GM12878 (cell line): ENCODE measurements at regions not wholly inside any gene's neighbourhood (a gene's known extent, or its start where the extent isn't known, plus 50 kb on each side); places are given as distances from the start of the nearest gene placed in this dataset.

Experiments
- ATAC-seq: fragments of 200-7000 bp; cut with Tn5 transposase; 3 replicates; pipeline ENCODE4 v1.9.1; 2020; ENCODE audit warnings: mild to moderate bottlenecking, moderate library complexity
- BruUV-seq: library from RNA; stranded (reverse); fragments of 400-500 nt; replicated peaks from 2 replicates; lab custom pipeline; 2021; lab: Mats Ljungman, UMichigan
- CTCF ChIA-PET: fragments of 300-600 bp; sonication (Branson Sonifier 250); formaldehyde crosslinking; extraction: SDS; loops from one replicate; lab custom pipeline; 2021; ENCODE audit warnings: inconsistent platforms; lab: Yijun Ruan, JAX
- POLR2A ChIA-PET: fragments of 350-600 bp; formaldehyde crosslinking; extraction: SDS; loops from one replicate; lab custom pipeline; 2021; ENCODE audit warnings: inconsistent platforms; lab: Charles Lee
- RAD21 ChIA-PET: fragments of 300-600 bp; sonication (Branson Sonifier 250); formaldehyde crosslinking; loops from one replicate; lab custom pipeline; 2023; ENCODE audit warnings: antibody characterized with exemption; ENCODE audit not compliant: unreplicated experiment; lab: Charles Lee
- SMC1A ChIA-PET: fragments of 300-600 bp; sonication (Branson Sonifier 250); formaldehyde crosslinking; loops from one replicate; lab custom pipeline; 2023; ENCODE audit not compliant: unreplicated experiment, uncharacterized antibody; lab: Charles Lee
- DNase-seq: peaks from one replicate; pipeline ENCODE4 v3.0.0-alpha.2; 2011; ENCODE audit warnings: low read depth, low spot score
- FAIRE-seq: peaks from 3 replicates; lab custom pipeline; 2011; peaks lifted over from hg19 to GRCh38; lab: Jason Lieb, UNC
- H2AFZ ChIP-seq: 2 replicates; pipeline ENCODE4 v1.6.0; 2011; ENCODE audit warnings: low read depth, low read length, control low read depth; ENCODE audit not compliant: control insufficient read depth
- H3K27ac ChIP-seq: 2 replicates; pipeline ENCODE4 v1.5.1; 2011; ENCODE audit warnings: control low read depth; ENCODE audit not compliant: control insufficient read depth, insufficient read depth
- H3K27me3 ChIP-seq, 2 experiments: replicated peaks in 1 of 2; 2 replicates each; pipeline versions ENCODE4 v1.6.0 to v1.6.1; 2011; ENCODE audit warnings: low read length in 1 of 2; ENCODE audit not compliant: control insufficient read depth in 2 of 2, insufficient read depth in 2 of 2
- H3K36me3 ChIP-seq, 2 experiments: 2 replicates each; pipeline ENCODE4 v1.5.1; 2011; ENCODE audit warnings: low read length in 1 of 2; ENCODE audit not compliant: control insufficient read depth in 2 of 2, insufficient read depth in 2 of 2
- H3K4me1 ChIP-seq: 2 replicates; pipeline ENCODE4 v1.6.1; 2011; ENCODE audit warnings: mild to moderate bottlenecking, low read length, moderate library complexity, mixed read lengths; ENCODE audit not compliant: control insufficient read depth, insufficient read depth
- H3K4me2 ChIP-seq: 2 replicates; pipeline ENCODE4 v1.6.0; 2011; ENCODE audit warnings: control low read depth; ENCODE audit not compliant: control insufficient read depth, insufficient read depth
- H3K4me3 ChIP-seq: fragments of 200-600 bp; sonication (generic); 2 replicates; pipeline ENCODE4 v1.5.1; 2016
- H3K79me2 ChIP-seq: 2 replicates; pipeline ENCODE4 v1.6.0; 2011; ENCODE audit warnings: low read length; ENCODE audit not compliant: control insufficient read depth, insufficient read depth
- H3K9ac ChIP-seq: 2 replicates; pipeline ENCODE4 v1.8.0; 2011; ENCODE audit warnings: low read length, control low read depth, mixed read lengths; ENCODE audit not compliant: control insufficient read depth, insufficient read depth
- H3K9me3 ChIP-seq: replicated peaks from 3 replicates; pipeline ENCODE4 v1.5.1; 2011; ENCODE audit warnings: mild to moderate bottlenecking, low read length; ENCODE audit not compliant: control insufficient read depth, insufficient read depth
- H4K20me1 ChIP-seq: 2 replicates; pipeline ENCODE4 v1.6.0; 2011; ENCODE audit not compliant: control insufficient read depth, insufficient read depth
- BMI1 ChIP-seq: fragments of 450-650 bp; IDR thresholded peaks from 2 replicates; pipeline ENCODE4 v1.6.1; 2016; ENCODE audit warnings: mild to moderate bottlenecking, moderate library complexity, borderline replicate concordance
- CHD4 ChIP-seq: fragments of 200-600 bp; sonication (generic); IDR thresholded peaks from 2 replicates; pipeline ENCODE4 v1.6.1; 2016; ENCODE audit warnings: mild to moderate bottlenecking
- DPF2 ChIP-seq: fragments of 450-650 bp; IDR thresholded peaks from 2 replicates; pipeline ENCODE4 v1.6.1; 2017; ENCODE audit warnings: mild to moderate bottlenecking
- GATAD2B ChIP-seq: fragments of 450-650 bp; conservative IDR thresholded peaks from 2 replicates; pipeline ENCODE4 v1.6.1; 2017; ENCODE audit warnings: low read depth, mild to moderate bottlenecking, moderate library complexity
- HDAC2 ChIP-seq: fragments of 200-600 bp; sonication (generic); IDR thresholded peaks from 2 replicates; pipeline ENCODE4 v1.6.1; 2017
- HDGF ChIP-seq: fragments of 450-650 bp; IDR thresholded peaks from 2 replicates; pipeline ENCODE4 v1.6.1; 2016; ENCODE audit warnings: antibody characterized with exemption
- JUNB ChIP-seq: IDR thresholded peaks from 2 replicates; pipeline ENCODE4 v1.6.1; 2016; ENCODE audit warnings: antibody characterized with exemption, mild to moderate bottlenecking
- JUND ChIP-seq: IDR thresholded peaks from 2 replicates; pipeline ENCODE4 v1.6.1; 2012; ENCODE audit warnings: low read depth, mild to moderate bottlenecking, low read length, improper control_type of control experiment, moderate library complexity
- LARP7 ChIP-seq: fragments of 450-650 bp; IDR thresholded peaks from 2 replicates; pipeline ENCODE4 v1.6.1; 2017; ENCODE audit warnings: mild to moderate bottlenecking
- MTA2 ChIP-seq: fragments of 450-650 bp; IDR thresholded peaks from 2 replicates; pipeline ENCODE4 v1.6.1; 2016; ENCODE audit warnings: low read depth, mild to moderate bottlenecking, moderate library complexity
- NRF1 ChIP-seq: conservative IDR thresholded peaks from 2 replicates; pipeline ENCODE4 v1.6.1; 2011; ENCODE audit warnings: mild to moderate bottlenecking, low read depth, low read length, improper control_type of control experiment
- POLR2A ChIP-seq: IDR thresholded peaks from 2 replicates; pipeline ENCODE4 v1.6.1; 2011; ENCODE audit warnings: low read depth, mild to moderate bottlenecking, low read length
- POU2F2 ChIP-seq: IDR thresholded peaks from 3 replicates; pipeline ENCODE4 v1.6.1; 2011; ENCODE audit warnings: low read depth, mild to moderate bottlenecking, low read length, borderline replicate concordance
- RB1 ChIP-seq: fragments of 450-650 bp; formaldehyde crosslinking; IDR thresholded peaks from 2 replicates; pipeline ENCODE4 v1.6.1; 2017; ENCODE audit warnings: mild to moderate bottlenecking, borderline replicate concordance
- SMAD1 ChIP-seq: fragments of 450-650 bp; IDR thresholded peaks from 2 replicates; pipeline ENCODE4 v1.6.1; 2018; ENCODE audit warnings: mild to moderate bottlenecking, low read depth; ENCODE audit not compliant: partially characterized antibody
- SREBF2 ChIP-seq: IDR thresholded peaks from 2 replicates; pipeline ENCODE4 v1.6.1; 2012; ENCODE audit warnings: mild to moderate bottlenecking, low read length
- TCF3 ChIP-seq: IDR thresholded peaks from 2 replicates; pipeline ENCODE4 v1.6.1; 2012; ENCODE audit warnings: low read depth, mild to moderate bottlenecking, low read length, borderline replicate concordance; ENCODE audit not compliant: insufficient read depth
- ZNF384 ChIP-seq: IDR thresholded peaks from 2 replicates; pipeline ENCODE4 v1.6.1; 2012; ENCODE audit warnings: low read depth, mild to moderate bottlenecking, low read length, improper control_type of control experiment, borderline replicate concordance
- in situ Hi-C: fragments of 300-500 bp; cut with MboI; formaldehyde crosslinking; loops from 9 replicates; pipeline ENCODE4 v1.14.3; 2018; ENCODE audit warnings: mixed read lengths
- intact Hi-C: fragments of 100-400 bp; cut with micrococcal nuclease; formaldehyde crosslinking; loops from one replicate; pipeline ENCODE4 v1.14.2; 2022; ENCODE audit not compliant: unreplicated experiment
- TF ChIP-seq, protein P1 (sequence below): fragments of 450-650 bp; IDR thresholded peaks from 2 replicates; pipeline ENCODE4 v1.6.1; 2017; ENCODE audit warnings: mild to moderate bottlenecking
- TF ChIP-seq, protein P2 (sequence below): fragments of 450-650 bp; IDR thresholded peaks from 2 replicates; pipeline ENCODE4 v1.6.1; 2017; ENCODE audit warnings: low read depth, mild to moderate bottlenecking, moderate library complexity
- TF ChIP-seq, protein P3 (sequence below): IDR thresholded peaks from 2 replicates; pipeline ENCODE4 v1.6.1; 2011; ENCODE audit warnings: low read depth, low read length, improper control_type of control experiment, borderline replicate concordance
- TF ChIP-seq, protein P4 (sequence below): IDR thresholded peaks from 2 replicates; pipeline ENCODE4 v1.6.1; 2012; ENCODE audit warnings: low read depth, low read length, improper control_type of control experiment

DNA sequence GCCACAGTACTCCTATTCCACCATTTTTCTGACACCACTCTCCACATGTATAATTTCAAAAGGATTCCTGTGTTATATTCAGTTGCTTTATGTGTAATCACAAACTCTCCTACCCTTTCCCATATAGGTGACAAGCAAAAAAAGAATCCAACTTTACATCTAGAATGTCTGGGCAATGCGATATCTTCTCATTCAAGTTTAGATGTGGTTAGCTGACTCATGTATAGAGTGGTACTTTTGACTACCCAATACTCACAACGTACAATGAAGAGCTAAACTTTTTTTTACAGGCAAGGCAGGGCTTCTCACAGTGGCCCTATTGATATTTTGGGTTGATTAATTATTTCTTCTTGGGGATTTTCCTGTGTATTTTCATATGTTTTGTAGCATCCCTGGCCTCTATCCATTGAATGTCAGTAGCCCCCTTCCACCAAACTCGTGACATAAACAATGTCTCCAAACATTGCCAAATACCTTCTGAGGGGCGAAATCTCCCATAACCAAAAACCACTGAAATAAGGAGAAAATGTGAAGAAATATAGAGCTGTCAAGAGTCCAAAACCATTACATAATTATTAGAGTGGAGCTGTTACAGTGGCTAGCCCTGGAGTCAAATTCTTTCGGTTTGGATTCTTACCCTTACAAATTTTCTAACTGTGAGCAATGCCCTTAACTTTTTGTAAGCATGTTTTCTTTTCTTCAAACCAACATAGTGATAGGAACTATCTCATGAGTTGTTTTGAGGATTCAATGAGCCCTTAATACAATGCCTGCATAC, 342.6 kb downstream of the NSUN3 start (continued):
- TF ChIP-seq, protein P1, sequence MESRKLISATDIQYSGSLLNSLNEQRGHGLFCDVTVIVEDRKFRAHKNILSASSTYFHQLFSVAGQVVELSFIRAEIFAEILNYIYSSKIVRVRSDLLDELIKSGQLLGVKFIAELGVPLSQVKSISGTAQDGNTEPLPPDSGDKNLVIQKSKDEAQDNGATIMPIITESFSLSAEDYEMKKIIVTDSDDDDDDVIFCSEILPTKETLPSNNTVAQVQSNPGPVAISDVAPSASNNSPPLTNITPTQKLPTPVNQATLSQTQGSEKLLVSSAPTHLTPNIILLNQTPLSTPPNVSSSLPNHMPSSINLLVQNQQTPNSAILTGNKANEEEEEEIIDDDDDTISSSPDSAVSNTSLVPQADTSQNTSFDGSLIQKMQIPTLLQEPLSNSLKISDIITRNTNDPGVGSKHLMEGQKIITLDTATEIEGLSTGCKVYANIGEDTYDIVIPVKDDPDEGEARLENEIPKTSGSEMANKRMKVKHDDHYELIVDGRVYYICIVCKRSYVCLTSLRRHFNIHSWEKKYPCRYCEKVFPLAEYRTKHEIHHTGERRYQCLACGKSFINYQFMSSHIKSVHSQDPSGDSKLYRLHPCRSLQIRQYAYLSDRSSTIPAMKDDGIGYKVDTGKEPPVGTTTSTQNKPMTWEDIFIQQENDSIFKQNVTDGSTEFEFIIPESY: no peak
- TF ChIP-seq, protein P2, sequence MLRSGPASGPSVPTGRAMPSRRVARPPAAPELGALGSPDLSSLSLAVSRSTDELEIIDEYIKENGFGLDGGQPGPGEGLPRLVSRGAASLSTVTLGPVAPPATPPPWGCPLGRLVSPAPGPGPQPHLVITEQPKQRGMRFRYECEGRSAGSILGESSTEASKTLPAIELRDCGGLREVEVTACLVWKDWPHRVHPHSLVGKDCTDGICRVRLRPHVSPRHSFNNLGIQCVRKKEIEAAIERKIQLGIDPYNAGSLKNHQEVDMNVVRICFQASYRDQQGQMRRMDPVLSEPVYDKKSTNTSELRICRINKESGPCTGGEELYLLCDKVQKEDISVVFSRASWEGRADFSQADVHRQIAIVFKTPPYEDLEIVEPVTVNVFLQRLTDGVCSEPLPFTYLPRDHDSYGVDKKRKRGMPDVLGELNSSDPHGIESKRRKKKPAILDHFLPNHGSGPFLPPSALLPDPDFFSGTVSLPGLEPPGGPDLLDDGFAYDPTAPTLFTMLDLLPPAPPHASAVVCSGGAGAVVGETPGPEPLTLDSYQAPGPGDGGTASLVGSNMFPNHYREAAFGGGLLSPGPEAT: peak; percentile 34; the same call in 1 of the 2 replicates
- TF ChIP-seq JUND (peak; percentile 38; the same call in 1 of the 2 replicates), DPF2 (0 out of 2 replicates have a peak, but pooled peaks have one; percentile 61), LARP7 (no peak), ZNF384 (peak; percentile 52; the same call in 1 of the 2 replicates), MTA2 (peak; percentile 59; the same call in 1 of the 2 replicates), POLR2A (no peak)

DNA sequence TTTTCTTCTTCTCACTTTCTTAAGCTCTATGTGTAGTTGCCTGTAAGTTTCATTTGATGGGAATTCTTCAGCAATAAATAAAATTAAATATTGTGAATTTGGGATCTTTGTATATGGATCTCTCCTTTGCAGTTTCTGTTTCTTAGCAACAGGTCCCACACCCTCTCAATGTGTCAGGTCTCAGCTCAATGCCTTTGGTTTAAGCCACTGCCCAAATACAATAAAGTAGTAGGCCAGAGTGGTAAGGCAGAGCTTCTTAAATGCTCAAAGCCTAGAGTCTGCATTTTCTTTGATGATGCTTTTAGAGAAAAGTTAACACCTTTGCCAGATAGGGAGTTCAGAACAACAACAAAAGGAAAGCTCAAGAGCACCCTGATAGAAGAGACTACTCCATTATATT, 343.7 kb downstream of the NSUN3 start:
- SMC1A ChIA-PET: interaction anchor here (0.9 to 1.3 kb wide), 4 partner anchors 8 to 120 kb away, joined by 3 to 4 read pairs (median 3); no protein-coding TSS in a partner anchor
- no peak for DNase-seq
- no peak for FAIRE-seq
- Histone ChIP-seq H2AFZ (no peak overlapping the region), H3K4me1 (no peaks in the 10 kb centered on the region), H3K36me3 (no peaks in the 10 kb centered on the region), H3K4me3 (no peak overlapping the region), H3K79me2 (no peaks in the 10 kb centered on the region), H3K4me2 (no peak overlapping the region), H4K20me1 (no peaks in the 10 kb centered on the region), H3K27ac (no peak overlapping the region), H3K27me3 (no peaks in the 10 kb centered on the region), H3K9ac (no peak overlapping the region), H3K9me3 (no peaks in the 10 kb centered on the region)
- intact Hi-C loops (no loop called here), in situ Hi-C loops (no loop called here)
- peak; percentile 40; the same call in 1 of the 3 replicates for ATAC-seq
- CTCF ChIA-PET: no interaction called here
- RAD21 ChIA-PET: no interaction called here
- no TSS peak for BruUV-seq
- POLR2A ChIA-PET: no interaction called here
- no peak for TF ChIP-seq RB1
- TF ChIP-seq BMI1: no peak
- no peak for TF ChIP-seq HDGF
- no peak for TF ChIP-seq SREBF2
- no peak for TF ChIP-seq POU2F2
- TF ChIP-seq JUNB: no peak
- TF ChIP-seq SMAD1: no peak
- no peak for TF ChIP-seq HDAC2
- no peak for TF ChIP-seq GATAD2B
- no peak for TF ChIP-seq TCF3
- no peak for TF ChIP-seq NRF1
- TF ChIP-seq, protein P3, sequence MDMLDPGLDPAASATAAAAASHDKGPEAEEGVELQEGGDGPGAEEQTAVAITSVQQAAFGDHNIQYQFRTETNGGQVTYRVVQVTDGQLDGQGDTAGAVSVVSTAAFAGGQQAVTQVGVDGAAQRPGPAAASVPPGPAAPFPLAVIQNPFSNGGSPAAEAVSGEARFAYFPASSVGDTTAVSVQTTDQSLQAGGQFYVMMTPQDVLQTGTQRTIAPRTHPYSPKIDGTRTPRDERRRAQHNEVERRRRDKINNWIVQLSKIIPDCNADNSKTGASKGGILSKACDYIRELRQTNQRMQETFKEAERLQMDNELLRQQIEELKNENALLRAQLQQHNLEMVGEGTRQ: no peak
- TF ChIP-seq, protein P4, sequence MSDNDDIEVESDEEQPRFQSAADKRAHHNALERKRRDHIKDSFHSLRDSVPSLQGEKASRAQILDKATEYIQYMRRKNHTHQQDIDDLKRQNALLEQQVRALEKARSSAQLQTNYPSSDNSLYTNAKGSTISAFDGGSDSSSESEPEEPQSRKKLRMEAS: no peak
- no peak for TF ChIP-seq CHD4
